GM12865 (cell line): ENCODE measurements at regions not wholly inside any gene's neighbourhood (a gene's known extent, or its start where the extent isn't known, plus 50 kb on each side); places are given as distances from the start of the nearest gene placed in this dataset.
"Not testable (repeated sequence)": the region's sequence is repeated elsewhere in the genome, so short reads cannot be mapped to it uniquely, and the experiment has no call there.

ENCODE experiments used
- DNase-seq: peaks from one replicate; pipeline ENCODE4 v3.0.0; 2010; ENCODE audit warnings: low read depth
- H3K4me3 ChIP-seq: 2 replicates; pipeline ENCODE4 v1.5.1; 2011; ENCODE audit warnings: mild to moderate bottlenecking, low read depth, low read length, control low read depth
- CTCF ChIP-seq: IDR thresholded peaks from 2 replicates; pipeline ENCODE4 v1.5.1; 2011; ENCODE audit warnings: low read length, control low read depth, low read depth, inconsistent platforms; ENCODE audit not compliant: insufficient read depth; ENCODE audit errors: missing control alignments

GRCh38 chr6:115460913-115461312 is 599.8 kb downstream of the FRK start:
- no peak for TF ChIP-seq CTCF
- DNase-seq, result no peak
- H3K4me3 ChIP-seq, result no peak overlapping the region

DNA sequence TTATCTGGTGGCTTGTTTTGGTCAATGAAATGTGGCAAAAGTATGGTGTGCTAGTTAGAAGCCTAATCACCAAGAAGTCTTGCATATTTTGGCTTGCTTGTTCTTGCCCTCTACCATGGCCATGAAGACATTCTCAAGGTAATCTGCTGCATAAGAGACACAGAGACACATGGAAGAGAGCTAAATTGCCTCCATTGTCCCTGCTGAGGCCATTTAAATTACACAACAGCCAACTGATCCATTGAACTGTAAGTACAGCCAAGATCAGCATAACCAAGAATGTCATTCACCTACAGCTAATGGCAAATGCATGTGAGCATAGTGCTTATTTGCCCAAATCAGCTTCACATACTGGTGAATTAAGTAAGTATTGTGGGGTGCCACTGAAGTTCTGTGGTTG is 603.8 kb downstream of the FRK start:
- H3K4me3 ChIP-seq, result no peak overlapping the region
- DNase-seq, result no peak
- TF ChIP-seq CTCF, result no peak

- DNase-seq, result no peak
- H3K4me3 ChIP-seq, result no peak overlapping the region
- TF ChIP-seq CTCF, result no peak
Observed at GRCh38 chr6:115443825-115444478, 616.7 kb downstream of the FRK start.

DNA sequence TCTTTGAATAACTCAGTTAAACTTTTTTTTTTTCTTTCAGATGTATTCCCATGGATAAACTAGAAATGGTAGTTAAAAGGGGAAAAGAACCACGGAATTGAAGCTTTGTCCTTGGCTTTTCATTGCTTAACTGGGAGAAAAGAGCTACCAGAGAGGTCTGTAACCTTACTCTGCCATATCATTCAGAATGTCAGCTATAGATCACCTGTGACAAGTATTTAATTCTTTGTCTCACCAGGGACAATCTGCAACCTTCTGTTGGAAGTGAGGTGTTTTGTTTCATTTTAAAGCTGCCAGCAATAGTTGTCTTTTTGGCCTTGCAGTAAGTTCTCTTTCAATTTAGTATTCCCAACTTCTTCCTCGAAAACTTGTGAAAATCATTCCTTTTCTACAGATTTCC is 618.4 kb downstream of the FRK start:
- DNase-seq, result no peak
- H3K4me3 ChIP-seq, result no peak overlapping the region
- TF ChIP-seq CTCF, result no peak

DNA sequence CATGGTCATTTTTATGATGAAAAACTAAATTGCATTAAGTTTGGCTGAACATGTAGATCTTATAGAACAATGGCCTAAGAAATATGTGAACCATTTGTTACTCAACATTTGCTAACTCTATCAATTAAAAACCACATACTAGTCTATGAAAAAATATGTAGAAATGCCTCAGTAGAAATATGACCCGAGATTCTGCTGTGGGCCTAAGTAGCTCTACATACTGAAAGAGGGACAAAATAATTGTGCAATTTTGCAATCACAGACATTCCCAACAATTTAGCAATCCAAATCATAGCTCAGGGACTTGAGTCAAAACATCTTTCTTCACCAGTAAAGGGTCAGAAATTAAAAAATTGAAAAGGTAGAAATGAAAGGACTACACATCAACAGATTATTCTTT is 619.0 kb downstream of the FRK start:
- TF ChIP-seq CTCF, result no peak
- H3K4me3 ChIP-seq, result no peak overlapping the region
- no peak for DNase-seq

DNA sequence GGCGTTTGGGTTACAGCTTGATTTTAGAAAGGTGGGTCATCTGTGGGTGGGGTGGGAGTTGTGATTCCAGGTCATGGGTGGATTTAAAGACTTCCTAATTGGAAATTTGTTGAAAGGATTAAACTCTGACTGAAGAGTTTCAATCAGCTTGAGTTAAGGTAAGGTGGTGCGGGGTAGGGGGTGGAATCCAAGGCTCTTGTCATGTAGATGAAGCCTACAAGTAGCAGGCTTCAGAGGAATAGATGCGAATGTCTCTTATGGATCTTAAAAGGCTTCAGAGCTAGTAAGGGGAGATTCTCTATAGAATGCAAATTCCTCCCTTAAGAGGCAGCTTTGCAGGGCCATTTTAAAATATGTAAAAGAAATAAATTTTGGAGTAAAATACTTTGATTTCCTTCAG is 645.3 kb downstream of the FRK start:
- H3K4me3 ChIP-seq, result no peak overlapping the region
- DNase-seq, result no peak
- no peak for TF ChIP-seq CTCF

GRCh38 chr6:115414916-115415315 is 645.8 kb downstream of the FRK start:
- not testable (repeated sequence) for DNase-seq, H3K4me3 ChIP-seq
